BLaER1 treated with 17β-estradiol and CSF1 and Interleukin-3, amounts not matched to agents 10 nM and 100 nM (cell line): ENCODE measurements at regions not wholly inside any gene's neighbourhood (a gene's known extent, or its start where the extent isn't known, plus 50 kb on each side); places are given as distances from the start of the nearest gene placed in this dataset.
A peak's percentile ranks its signal among the peaks of the same experiment; 100 is the strongest.
"Not testable (repeated sequence)": the region's sequence is repeated elsewhere in the genome, so short reads cannot be mapped to it uniquely, and the experiment has no call there.

ENCODE experiments used
- H3K27ac ChIP-seq, 11 experiments: shearing (Covaris generic); formaldehyde crosslinking; 2 replicates each; pipeline ENCODE4 v1.8.1; 2022
- H3K27me3 ChIP-seq, 11 experiments: shearing (Covaris generic); formaldehyde crosslinking; 2 replicates each; pipeline ENCODE4 v1.8.1; 2022
- H3K36me3 ChIP-seq, 11 experiments: shearing (Covaris generic); formaldehyde crosslinking; 2 replicates each; pipeline ENCODE4 v1.8.1; 2022
- H3K4me1 ChIP-seq, 10 experiments: shearing (Covaris generic); formaldehyde crosslinking; 2 replicates each; pipeline ENCODE4 v1.8.1; 2022
- H3K4me2 ChIP-seq, 11 experiments: shearing (Covaris generic); formaldehyde crosslinking; 2 replicates each; pipeline ENCODE4 v1.8.1; 2022
- H3K4me3 ChIP-seq, 10 experiments: shearing (Covaris generic); formaldehyde crosslinking; 2 replicates each; pipeline ENCODE4 v1.8.1; 2022
- H3K9ac ChIP-seq, 11 experiments: shearing (Covaris generic); formaldehyde crosslinking; 2 replicates each; pipeline ENCODE4 v1.8.1; 2022
- H3K9me3 ChIP-seq, 11 experiments: shearing (Covaris generic); formaldehyde crosslinking; replicated peaks in 1 of 11; 2 replicates each; pipeline ENCODE4 v1.8.1; 2022
- H4K20me1 ChIP-seq, 11 experiments: shearing (Covaris generic); formaldehyde crosslinking; 2 replicates each; pipeline ENCODE4 v1.8.1; 2022
- Cebpa-rat ChIP-seq, 11 experiments: shearing (Covaris generic); IDR thresholded peaks; 2 replicates each; pipeline ENCODE4 v1.8.1; 2022

GRCh38 chr3:18529631-18530030 is 104.5 kb upstream of the SATB1 start:
- Histone ChIP-seq H3K4me3 (no peak overlapping the region), H3K4me2 (peak overlapping the region in 8 of 11 experiments; percentile 6 to 55 (median 28); a peak in 12 of 22 replicates), H3K27me3 (no peaks in the 10 kb centered on the region), H3K9me3 (peaks cover 9 to 38% (median 27%) of the 10 kb centered on the region in 11 experiments), H3K36me3 (peaks cover 0 to 14% (median 6%) of the 10 kb centered on the region in 11 experiments; a peak in 5 of 22 replicates), H3K4me1 (peaks cover 27 to 62% (median 50%) of the 10 kb centered on the region in 10 experiments), H3K27ac (peak overlapping the region in 2 of 11 experiments; percentile 13 to 26; a peak in 3 of 22 replicates), H3K9ac (no peak overlapping the region), H4K20me1 (no peaks in the 10 kb centered on the region)
- TF ChIP-seq Cebpa-rat (IDR thresholded peaks at IDR 0.05): no peak

GRCh38 chr3:18527691-18528090 is 102.6 kb upstream of the SATB1 start:
- Histone ChIP-seq H3K4me3 (no peak overlapping the region), H3K9ac (no peak overlapping the region), H3K9me3 (peaks cover 16 to 46% (median 34%) of the 10 kb centered on the region in 11 experiments), H4K20me1 (no peaks in the 10 kb centered on the region), H3K4me2 (peak overlapping the region in 10 of 11 experiments; percentile 6 to 71 (median 44); a peak in 18 of 22 replicates), H3K27me3 (no peaks in the 10 kb centered on the region), H3K36me3 (peaks cover 0 to 14% (median 6%) of the 10 kb centered on the region in 11 experiments; a peak in 5 of 22 replicates), H3K27ac (0 out of 22 replicates have a peak overlapping the region, but pooled peaks of 2 of the 11 experiments have one; percentile 9 to 13), H3K4me1 (peaks cover 20 to 55% (median 44%) of the 10 kb centered on the region in 10 experiments)
- no peak for TF ChIP-seq Cebpa-rat (IDR thresholded peaks at IDR 0.05)

DNA sequence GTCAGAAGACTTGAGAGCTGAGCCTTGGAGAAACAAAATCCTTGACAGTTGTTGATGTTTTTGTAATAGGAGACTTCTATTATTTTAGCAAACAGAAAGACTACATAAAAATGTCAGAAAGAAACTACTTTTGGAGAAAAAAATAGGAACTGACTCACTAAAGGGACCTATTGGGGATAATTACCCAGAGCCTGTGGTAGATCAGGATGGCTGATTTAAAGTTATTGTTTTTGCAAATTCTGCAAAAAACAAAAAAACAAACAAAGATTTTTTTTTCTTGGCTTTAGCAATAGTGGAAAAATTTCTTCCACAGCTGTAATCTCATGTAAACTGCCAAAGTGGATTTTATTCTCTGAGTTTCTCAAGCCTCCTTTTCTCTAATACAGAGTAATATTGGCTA is 101.5 kb upstream of the SATB1 start:
- H3K4me3 ChIP-seq: no peak overlapping the region
- no peak for TF ChIP-seq Cebpa-rat (IDR thresholded peaks at IDR 0.05)
- H3K4me1 ChIP-seq: peaks cover 17 to 45% (median 35%) of the 10 kb centered on the region in 10 experiments
- H4K20me1 ChIP-seq: no peaks in the 10 kb centered on the region
- H3K9ac ChIP-seq: no peak overlapping the region
- peaks cover 0 to 14% (median 6%) of the 10 kb centered on the region in 11 experiments; a peak in 5 of 22 replicates for H3K36me3 ChIP-seq
- H3K9me3 ChIP-seq: peaks cover 16 to 46% (median 34%) of the 10 kb centered on the region in 11 experiments
- H3K27me3 ChIP-seq: no peaks in the 10 kb centered on the region
- H3K27ac ChIP-seq: peak overlapping the region in 2 of 11 experiments; percentile 34 to 45; a peak in 3 of 22 replicates
- H3K4me2 ChIP-seq: peak overlapping the region in 3 of 11 experiments; percentile 6 to 61 (median 53); a peak in 4 of 22 replicates

GRCh38 chr3:18516170-18516569 is 91.0 kb upstream of the SATB1 start:
- H3K27me3 ChIP-seq, H4K20me1 ChIP-seq, H3K9ac ChIP-seq, H3K4me2 ChIP-seq, H3K4me3 ChIP-seq, H3K27ac ChIP-seq, H3K36me3 ChIP-seq: not testable (repeated sequence)
- Histone ChIP-seq H3K9me3 (peaks cover 0 to 11% (median 3%) of the 10 kb centered on the region in 11 experiments; a peak in 7 of 22 replicates), H3K4me1 (peaks cover 10 to 24% (median 14%) of the 10 kb centered on the region in 10 experiments)

DNA sequence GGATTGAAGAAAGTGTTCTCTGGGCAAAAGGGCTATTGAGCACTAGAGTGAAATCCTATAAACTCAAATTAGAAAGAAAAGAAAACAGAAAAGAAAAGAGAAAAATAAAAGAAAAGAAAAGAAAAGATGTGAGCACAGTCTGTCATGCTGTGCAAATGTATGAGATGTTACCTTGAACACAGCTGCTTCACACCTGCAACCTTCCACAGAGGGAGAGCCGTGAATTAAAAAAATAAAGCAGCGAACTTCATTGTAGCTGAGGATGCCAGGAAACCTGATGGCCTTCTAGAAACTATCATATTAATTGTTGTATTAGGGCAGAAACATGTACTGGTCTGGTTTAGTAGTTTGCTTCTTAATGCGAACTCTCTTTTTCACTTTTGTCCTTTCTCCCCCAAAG is 88.0 kb upstream of the SATB1 start:
- peaks cover 0 to 8% (median 3%) of the 10 kb centered on the region in 11 experiments; a peak in 7 of 22 replicates for H3K9me3 ChIP-seq
- no peaks in the 10 kb centered on the region for H4K20me1 ChIP-seq
- no peak overlapping the region for H3K9ac ChIP-seq
- H3K27ac ChIP-seq: no peak overlapping the region; a peak in 1 of 22 replicates
- H3K27me3 ChIP-seq: no peaks in the 10 kb centered on the region
- no peak overlapping the region for H3K4me3 ChIP-seq
- H3K36me3 ChIP-seq: no peaks in the 10 kb centered on the region
- peak overlapping the region in 2 of 11 experiments; percentile 62 to 73; a peak in 3 of 22 replicates for H3K4me2 ChIP-seq
- TF ChIP-seq Cebpa-rat (IDR thresholded peaks at IDR 0.05): no peak
- H3K4me1 ChIP-seq: peaks cover 13 to 29% (median 17%) of the 10 kb centered on the region in 10 experiments

DNA sequence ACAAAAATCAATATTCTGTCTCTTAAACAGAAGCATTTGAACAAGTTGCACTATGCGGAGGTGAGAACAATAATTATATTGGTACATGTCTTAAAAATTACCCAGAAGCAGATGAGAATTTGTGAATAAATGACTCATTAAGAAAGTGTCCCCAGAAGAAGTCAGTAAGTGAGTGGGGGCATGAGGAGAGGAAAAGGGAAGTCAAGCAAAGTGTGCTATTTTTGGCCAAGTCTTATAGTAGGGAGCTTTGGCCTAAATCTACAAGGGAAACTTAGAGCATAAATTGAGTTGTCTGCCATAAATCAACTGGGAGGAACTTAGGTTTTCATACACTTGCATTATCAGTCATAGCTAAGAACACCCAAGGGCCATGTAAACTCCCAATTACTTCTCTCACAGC is 86.9 kb upstream of the SATB1 start:
- H3K4me1 ChIP-seq: peaks cover 13 to 29% (median 17%) of the 10 kb centered on the region in 10 experiments
- H3K9ac ChIP-seq: no peak overlapping the region
- H3K27ac ChIP-seq: peak overlapping the region in 3 of 11 experiments; percentile 19 to 53 (median 23); a peak in 6 of 22 replicates
- H3K36me3 ChIP-seq: no peaks in the 10 kb centered on the region
- no peak for TF ChIP-seq Cebpa-rat (IDR thresholded peaks at IDR 0.05)
- H3K27me3 ChIP-seq: no peaks in the 10 kb centered on the region
- no peak overlapping the region for H3K4me3 ChIP-seq
- H4K20me1 ChIP-seq: no peaks in the 10 kb centered on the region
- peak overlapping the region; percentile 5 to 73 (median 38); a peak in 17 of 22 replicates for H3K4me2 ChIP-seq
- peaks cover 0 to 8% (median 3%) of the 10 kb centered on the region in 11 experiments; a peak in 7 of 22 replicates for H3K9me3 ChIP-seq

DNA sequence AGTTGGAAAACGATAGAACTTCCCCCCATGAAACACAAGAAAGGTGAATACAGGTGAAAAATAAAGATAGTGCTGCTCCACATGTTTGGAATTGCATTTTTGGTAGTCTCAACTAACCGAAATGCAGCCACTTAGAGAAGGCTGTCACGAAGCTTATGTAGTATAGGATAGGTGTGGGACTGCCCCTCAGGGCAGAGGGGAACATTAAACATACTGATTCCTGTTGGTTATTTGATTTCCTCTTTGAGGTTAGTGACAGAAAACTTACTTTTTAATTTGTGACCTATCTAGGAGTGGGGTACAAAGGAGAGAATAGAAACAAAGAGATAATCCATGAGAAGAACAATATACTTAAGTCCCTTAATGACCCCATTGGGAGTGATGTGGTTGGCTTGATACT is 85.8 kb upstream of the SATB1 start:
- H3K27me3 ChIP-seq: no peaks in the 10 kb centered on the region
- H4K20me1 ChIP-seq: no peaks in the 10 kb centered on the region
- no peaks in the 10 kb centered on the region for H3K36me3 ChIP-seq
- H3K4me2 ChIP-seq: peak overlapping the region in 8 of 11 experiments; percentile 5 to 62 (median 45); a peak in 10 of 22 replicates
- peaks cover 13 to 29% (median 17%) of the 10 kb centered on the region in 10 experiments for H3K4me1 ChIP-seq
- TF ChIP-seq Cebpa-rat (IDR thresholded peaks at IDR 0.05): no peak
- no peak overlapping the region for H3K27ac ChIP-seq
- peaks cover 0 to 7% (median 1%) of the 10 kb centered on the region in 11 experiments; a peak in 7 of 22 replicates for H3K9me3 ChIP-seq
- H3K9ac ChIP-seq: no peak overlapping the region
- H3K4me3 ChIP-seq: no peak overlapping the region

- H3K4me3 ChIP-seq: no peak overlapping the region
- no peaks in the 10 kb centered on the region for H4K20me1 ChIP-seq
Observed at GRCh38 chr3:18507333-18507732, 82.2 kb upstream of the SATB1 start.

GRCh38 chr3:18505056-18505455 is 79.9 kb upstream of the SATB1 start:
- Histone ChIP-seq H3K27me3 (no peaks in the 10 kb centered on the region), H3K9ac (no peak overlapping the region), H3K27ac (no peak overlapping the region), H3K4me3 (no peak overlapping the region), H3K9me3 (peaks cover 0 to 3% (median 0%) of the 10 kb centered on the region in 11 experiments; a peak in 1 of 22 replicates), H3K4me2 (no peak overlapping the region), H4K20me1 (no peaks in the 10 kb centered on the region), H3K4me1 (peaks cover 0 to 21% (median 0%) of the 10 kb centered on the region in 10 experiments; a peak in 7 of 20 replicates), H3K36me3 (no peaks in the 10 kb centered on the region)
- TF ChIP-seq Cebpa-rat (IDR thresholded peaks at IDR 0.05): no peak

More at GRCh38 chr3:18507333-18507732, 82.2 kb upstream of the SATB1 start:
- Histone ChIP-seq H3K9ac (no peak overlapping the region), H3K4me2 (no peak overlapping the region), H3K27me3 (no peaks in the 10 kb centered on the region), H3K27ac (no peak overlapping the region), H3K9me3 (peaks cover 0 to 3% (median 0%) of the 10 kb centered on the region in 11 experiments; a peak in 2 of 22 replicates), H3K36me3 (no peaks in the 10 kb centered on the region), H3K4me1 (peaks cover 13 to 19% (median 14%) of the 10 kb centered on the region in 10 experiments)
- TF ChIP-seq Cebpa-rat (IDR thresholded peaks at IDR 0.05): no peak
